Endothelial cell of umbilical vein (primary cell): ENCODE measurements at regions not wholly inside any gene's neighbourhood (a gene's known extent, or its start where the extent isn't known, plus 50 kb on each side); places are given as distances from the start of the nearest gene placed in this dataset.

Experiments used
- BruUV-seq: library from RNA; stranded (reverse); fragments of 400-500 nt; replicated peaks from 2 replicates; lab custom pipeline; 2021; lab: Mats Ljungman, UMichigan
- CTCF ChIA-PET: fragments of 300-600, 350-600 bp; sonication (Branson Sonifier 250); formaldehyde crosslinking; loops from one replicate; lab custom pipeline; 2021; ENCODE audit warnings: antibody characterized with exemption, inconsistent platforms; lab: Charles Lee
- POLR2A ChIA-PET: fragments of 300-600, 350-600 bp; sonication (Branson Sonifier 250); formaldehyde crosslinking; loops from one replicate; lab custom pipeline; 2021; ENCODE audit warnings: antibody characterized with exemption, inconsistent platforms; lab: Charles Lee
- DNase-seq: peaks from one replicate; pipeline ENCODE4 v3.0.0-alpha.2; 2011; ENCODE audit warnings: low read depth, low spot score
- FAIRE-seq: peaks from 2 replicates; lab custom pipeline; 2011; peaks lifted over from hg19 to GRCh38; lab: Jason Lieb, UNC
- H2AFZ ChIP-seq: 2 replicates; pipeline ENCODE4 v1.6.0; 2012; ENCODE audit warnings: low read depth, low read length, control low read depth, inconsistent platforms
- H3K27ac ChIP-seq: 2 replicates; pipeline ENCODE4 v1.5.1; 2011; ENCODE audit warnings: low read depth, mild to moderate bottlenecking, control low read depth, low read length, moderate library complexity; ENCODE audit not compliant: insufficient read depth
- H3K27me3 ChIP-seq, 2 experiments: 2 replicates each; pipeline versions ENCODE4 v1.6.0 to v1.6.1; 2011; ENCODE audit warnings: low read length in 2 of 2, mixed read lengths in 1 of 2; ENCODE audit not compliant: control insufficient read depth in 2 of 2, insufficient read depth in 2 of 2
- H3K36me3 ChIP-seq, 2 experiments: 2 replicates in 1 of 2; 3 replicates in 1 of 2; pipeline ENCODE4 v1.5.1; 2011; ENCODE audit warnings: low read length in 2 of 2, mild to moderate bottlenecking in 1 of 2, moderate library complexity in 1 of 2; ENCODE audit not compliant: control insufficient read depth in 2 of 2, insufficient read depth in 2 of 2; ENCODE audit errors: extremely low read depth in 1 of 2
- H3K4me1 ChIP-seq: 3 replicates; pipeline ENCODE4 v1.5.1; 2011; ENCODE audit warnings: mild to moderate bottlenecking, low read length; ENCODE audit not compliant: control insufficient read depth, insufficient read depth; ENCODE audit errors: extremely low read depth
- H3K4me2 ChIP-seq: 2 replicates; pipeline ENCODE4 v1.6.1; 2011; ENCODE audit warnings: low read length, control low read depth, mixed read lengths; ENCODE audit not compliant: insufficient read depth
- H3K4me3 ChIP-seq, 3 experiments: fragments of 200-600 bp in 1 of 3; sonication (generic), shearing (Covaris generic) in 1 of 3; replicated peaks in 1 of 3; 2 replicates each; pipeline ENCODE4 v1.5.1; 2011 to 2016; ENCODE audit warnings: control low read depth in 3 of 3, low read length in 3 of 3, mild to moderate bottlenecking in 2 of 3, inconsistent platforms in 1 of 3, low read depth in 1 of 3, moderate library complexity in 1 of 3; ENCODE audit not compliant: insufficient read depth in 1 of 3
- H3K79me2 ChIP-seq: 2 replicates; pipeline ENCODE4 v1.6.0; 2012; ENCODE audit warnings: low read length, inconsistent platforms; ENCODE audit not compliant: control insufficient read depth, insufficient read depth
- H3K9ac ChIP-seq: replicated peaks from 2 replicates; pipeline ENCODE3; 2011; ENCODE audit warnings: low read length, control low read depth; ENCODE audit not compliant: insufficient read depth; ENCODE audit errors: extremely low read depth
- H3K9me1 ChIP-seq: replicated peaks from 3 replicates; pipeline ENCODE4 v1.6.0; 2011; ENCODE audit warnings: mild to moderate bottlenecking, low read length; ENCODE audit not compliant: control insufficient read depth, insufficient read depth; ENCODE audit errors: extremely low read depth
- H3K9me3 ChIP-seq: replicated peaks from 2 replicates; pipeline ENCODE4 v1.5.1; 2012; ENCODE audit warnings: low read length, inconsistent platforms; ENCODE audit not compliant: control insufficient read depth, insufficient read depth
- H4K20me1 ChIP-seq: replicated peaks from 2 replicates; pipeline ENCODE3; 2011; ENCODE audit warnings: mild to moderate bottlenecking, low read length; ENCODE audit not compliant: control insufficient read depth, insufficient read depth; ENCODE audit errors: extremely low read depth
- EZH2 ChIP-seq: IDR thresholded peaks from 2 replicates; pipeline ENCODE4 v1.6.1; 2012; ENCODE audit warnings: borderline replicate concordance, low read depth, mild to moderate bottlenecking, moderate library complexity, low read length, inconsistent platforms; ENCODE audit not compliant: severe bottlenecking
- FOS ChIP-seq: IDR thresholded peaks from 2 replicates; pipeline ENCODE4 v1.6.1; 2011; ENCODE audit warnings: mild to moderate bottlenecking, low read length, moderate library complexity, borderline replicate concordance; ENCODE audit not compliant: insufficient read depth
- GATA2 ChIP-seq: IDR thresholded peaks from 2 replicates; pipeline ENCODE4 v1.7.0; 2011; ENCODE audit warnings: low read depth, mild to moderate bottlenecking, moderate library complexity, mixed read lengths, low read length; ENCODE audit not compliant: insufficient read length, insufficient read depth
- JUN ChIP-seq: IDR thresholded peaks from 2 replicates; pipeline ENCODE4 v1.6.1; 2011; ENCODE audit warnings: borderline replicate concordance, low read depth; ENCODE audit not compliant: insufficient read length, insufficient read depth
- MAX ChIP-seq: IDR thresholded peaks from 2 replicates; pipeline ENCODE4 v1.6.1; 2011; ENCODE audit not compliant: insufficient read depth, insufficient read length
- MYC ChIP-seq: IDR thresholded peaks from one replicate; pipeline ENCODE4 v1.6.1; 2011; ENCODE audit warnings: mild to moderate bottlenecking, low read depth, low read length
- POLR2A ChIP-seq: IDR thresholded peaks from 2 replicates; pipeline ENCODE4 v1.6.1; 2012; ENCODE audit warnings: low read depth, mild to moderate bottlenecking, control low read depth, low read length
- POLR2AphosphoS5 ChIP-seq: IDR thresholded peaks from 2 replicates; pipeline ENCODE4 v1.6.1; 2012; ENCODE audit warnings: low read depth, mild to moderate bottlenecking, control low read depth, low read length, moderate library complexity; ENCODE audit not compliant: insufficient read depth
- dilution Hi-C: fragments of 300-500 bp; cut with MboI; formaldehyde crosslinking; loops from one replicate; pipeline ENCODE4 v1.15.0; 2019; ENCODE audit warnings: low sequenced_read_pairs; ENCODE audit not compliant: extremely low pct_ligation_motif_present
- intact Hi-C: fragments of 100-400 bp; cut with micrococcal nuclease; formaldehyde crosslinking; loops from one replicate; pipeline ENCODE4 v1.10.0; 2022
- TF ChIP-seq, protein P1 (sequence below), 2 donors: IDR thresholded peaks; 1 replicate in 1 of 2; 2 replicates in 1 of 2; pipeline ENCODE4 v1.5.1; 2011; ENCODE audit warnings: low read length in 2 of 2, mild to moderate bottlenecking in 2 of 2, moderate library complexity in 2 of 2, control low read depth in 1 of 2, inconsistent platforms in 1 of 2, low read depth in 1 of 2; ENCODE audit not compliant: insufficient read depth in 1 of 2; ENCODE audit errors: extremely low read depth in 1 of 2

GRCh38 chr17:27078296-27078695, 215.6 kb upstream of the WSB1 start:
- intact Hi-C loops = no loop called here
- no peaks in the 10 kb centered on the region for H3K4me1 ChIP-seq
- FAIRE-seq (no peak), DNase-seq (no peak)
- no peak overlapping the region for H3K4me3 ChIP-seq
- no peak overlapping the region for H3K27ac ChIP-seq
- no peaks in the 10 kb centered on the region for H3K9me1 ChIP-seq
- BruUV-seq = no TSS peak
- H3K27me3 ChIP-seq = no peaks in the 10 kb centered on the region
- H3K9ac ChIP-seq = no peak overlapping the region
- no peaks in the 10 kb centered on the region for H3K79me2 ChIP-seq
- no peak for TF ChIP-seq FOS
- TF ChIP-seq, protein P1, sequence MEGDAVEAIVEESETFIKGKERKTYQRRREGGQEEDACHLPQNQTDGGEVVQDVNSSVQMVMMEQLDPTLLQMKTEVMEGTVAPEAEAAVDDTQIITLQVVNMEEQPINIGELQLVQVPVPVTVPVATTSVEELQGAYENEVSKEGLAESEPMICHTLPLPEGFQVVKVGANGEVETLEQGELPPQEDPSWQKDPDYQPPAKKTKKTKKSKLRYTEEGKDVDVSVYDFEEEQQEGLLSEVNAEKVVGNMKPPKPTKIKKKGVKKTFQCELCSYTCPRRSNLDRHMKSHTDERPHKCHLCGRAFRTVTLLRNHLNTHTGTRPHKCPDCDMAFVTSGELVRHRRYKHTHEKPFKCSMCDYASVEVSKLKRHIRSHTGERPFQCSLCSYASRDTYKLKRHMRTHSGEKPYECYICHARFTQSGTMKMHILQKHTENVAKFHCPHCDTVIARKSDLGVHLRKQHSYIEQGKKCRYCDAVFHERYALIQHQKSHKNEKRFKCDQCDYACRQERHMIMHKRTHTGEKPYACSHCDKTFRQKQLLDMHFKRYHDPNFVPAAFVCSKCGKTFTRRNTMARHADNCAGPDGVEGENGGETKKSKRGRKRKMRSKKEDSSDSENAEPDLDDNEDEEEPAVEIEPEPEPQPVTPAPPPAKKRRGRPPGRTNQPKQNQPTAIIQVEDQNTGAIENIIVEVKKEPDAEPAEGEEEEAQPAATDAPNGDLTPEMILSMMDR (IDR thresholded peaks at IDR 0.05; ENCODE audit: extremely low read depth in 1 of 2, insufficient read depth in 1 of 2, low read depth in 1 of 2, low read length in 2 of 2) = no peak
- no peak for TF ChIP-seq JUN
- TF ChIP-seq EZH2 = no peak
- no peak for TF ChIP-seq POLR2AphosphoS5
- no peak for TF ChIP-seq GATA2
- TF ChIP-seq MYC = no peak
- TF ChIP-seq MAX = no peak
- no peak for TF ChIP-seq POLR2A
- no peaks in the 10 kb centered on the region for H3K36me3 ChIP-seq
- no peak overlapping the region for H2AFZ ChIP-seq
- dilution Hi-C loops = no loop called here
- ChIA-PET POLR2A (no interaction called here), CTCF (no interaction called here)
- H3K4me2 ChIP-seq = no peak overlapping the region
- H3K9me3 ChIP-seq = peaks cover 1% of the 10 kb centered on the region
- H4K20me1 ChIP-seq = no peaks in the 10 kb centered on the region
